ENCODE measurements at regions not wholly inside any gene's neighbourhood (a gene's known extent, or its start where the extent isn't known, plus 50 kb on each side); places are given as distances from the start of the nearest gene placed in this dataset.

GRCh38 chrX:7314425-7314824, 166.5 kb upstream of the PUDP start:
- no peaks in the 10 kb centered on the region for H3K27me3 ChIP-seq (ENCODE audit: control insufficient read depth, extremely low read depth, insufficient read depth, low read length)
- no peak overlapping the region for H3K9ac ChIP-seq (ENCODE audit: control insufficient read depth, extremely low read depth, insufficient read depth, low read length)
- TF ChIP-seq CTCF (optimal IDR thresholded peaks at IDR 0.05 in 1 of 3, IDR thresholded peaks at IDR 0.05 in 1 of 3, conservative IDR thresholded peaks at IDR 0.05 in 1 of 3; ENCODE audit: extremely low read depth in 1 of 3, insufficient read depth in 2 of 3, low read length in 3 of 3) (no peak), EZH2 (IDR thresholded peaks at IDR 0.05; ENCODE audit: low read length) (no peak)
- H3K4me1 ChIP-seq (ENCODE audit: control insufficient read depth, extremely low read depth, insufficient read depth, low read length) = no peaks in the 10 kb centered on the region
- no peak for DNase-seq (ENCODE audit: low read depth, low spot score)
- H3K9me1 ChIP-seq (ENCODE audit: control insufficient read depth, extremely low read depth, insufficient read depth, low read length) = no peaks in the 10 kb centered on the region
- no peak overlapping the region for H3K4me3 ChIP-seq (ENCODE audit: control insufficient read depth in 2 of 3, extremely low read depth in 1 of 3, insufficient read depth in 2 of 3, low read depth in 1 of 3, low read length in 3 of 3)
- H2AFZ ChIP-seq (ENCODE audit: control insufficient read depth, low read length) = no peak overlapping the region
- H3K79me2 ChIP-seq (ENCODE audit: control insufficient read depth, insufficient read depth, low read length) = no peaks in the 10 kb centered on the region
- no peak overlapping the region for H3K27ac ChIP-seq (ENCODE audit: control insufficient read depth, insufficient read depth, low read length)
- no peaks in the 10 kb centered on the region for H4K20me1 ChIP-seq (ENCODE audit: control insufficient read depth, extremely low read depth, insufficient read depth, low read length)
- no peak for FAIRE-seq
- no peaks in the 10 kb centered on the region for H3K36me3 ChIP-seq (ENCODE audit: control insufficient read depth in 2 of 2, extremely low read depth in 1 of 2, insufficient read depth in 2 of 2, low read length in 2 of 2)
- no peaks in the 10 kb centered on the region for H3K9me3 ChIP-seq (ENCODE audit: control insufficient read depth, low read depth, low read length)
- dilution Hi-C loops (cut with MboI; ENCODE audit: extremely low pct_ligation_motif_present, low sequenced_read_pairs) = no loop called here
- no peak overlapping the region for H3K4me2 ChIP-seq (ENCODE audit: control insufficient read depth, extremely low read depth, insufficient read depth, low read depth, low read length)

- no peak for TF ChIP-seq EZH2 (IDR thresholded peaks at IDR 0.05; ENCODE audit: low read length)
- no peak for TF ChIP-seq CTCF (optimal IDR thresholded peaks at IDR 0.05 in 1 of 3, IDR thresholded peaks at IDR 0.05 in 1 of 3, conservative IDR thresholded peaks at IDR 0.05 in 1 of 3; ENCODE audit: extremely low read depth in 1 of 3, insufficient read depth in 2 of 3, low read length in 3 of 3)
- Histone ChIP-seq H2AFZ (ENCODE audit: control insufficient read depth, low read length) (no peak overlapping the region), H4K20me1 (ENCODE audit: control insufficient read depth, extremely low read depth, insufficient read depth, low read length) (no peaks in the 10 kb centered on the region), H3K4me2 (ENCODE audit: control insufficient read depth, extremely low read depth, insufficient read depth, low read depth, low read length) (no peak overlapping the region), H3K36me3 (ENCODE audit: control insufficient read depth in 2 of 2, extremely low read depth in 1 of 2, insufficient read depth in 2 of 2, low read length in 2 of 2) (no peaks in the 10 kb centered on the region), H3K4me1 (ENCODE audit: control insufficient read depth, extremely low read depth, insufficient read depth, low read length) (no peaks in the 10 kb centered on the region), H3K79me2 (ENCODE audit: control insufficient read depth, insufficient read depth, low read length) (no peaks in the 10 kb centered on the region), H3K27ac (ENCODE audit: control insufficient read depth, insufficient read depth, low read length) (no peak overlapping the region), H3K9me1 (ENCODE audit: control insufficient read depth, extremely low read depth, insufficient read depth, low read length) (no peaks in the 10 kb centered on the region), H3K4me3 (ENCODE audit: control insufficient read depth in 2 of 3, extremely low read depth in 1 of 3, insufficient read depth in 2 of 3, low read depth in 1 of 3, low read length in 3 of 3) (no peak overlapping the region), H3K9me3 (ENCODE audit: control insufficient read depth, low read depth, low read length) (no peaks in the 10 kb centered on the region), H3K9ac (ENCODE audit: control insufficient read depth, extremely low read depth, insufficient read depth, low read length) (no peak overlapping the region), H3K27me3 (ENCODE audit: control insufficient read depth, extremely low read depth, insufficient read depth, low read length) (no peaks in the 10 kb centered on the region)
- FAIRE-seq (no peak), DNase-seq (ENCODE audit: low read depth, low spot score) (no peak)
- dilution Hi-C loops (cut with MboI; ENCODE audit: extremely low pct_ligation_motif_present, low sequenced_read_pairs) = no loop called here
These were observed 159.8 kb upstream of the PUDP start for GRCh38 chrX:7307720-7308119.

Measured in keratinocyte (primary cell).